Calu3 (cell line): ENCODE measurements at regions not wholly inside any gene's neighbourhood (a gene's known extent, or its start where the extent isn't known, plus 50 kb on each side); places are given as distances from the start of the nearest gene placed in this dataset.

ENCODE experiments used
- BruUV-seq: library from RNA; stranded (reverse); fragments of 400-500 nt; replicated peaks from 2 replicates; lab custom pipeline; 2021; lab: Mats Ljungman, UMichigan
- CTCF ChIA-PET: fragments of 300-600 bp; sonication (Branson Sonifier 250); formaldehyde crosslinking; loops from one replicate; lab custom pipeline; 2022; ENCODE audit warnings: antibody characterized with exemption; lab: Charles Lee
- DNase-seq: peaks from one replicate; pipeline ENCODE4 v3.0.0; 2022
- H3K27ac Mint-ChIP-seq: one replicate; pipeline ENCODE4 v1.8.0; 2022; ENCODE audit warnings: mixed read lengths; ENCODE audit not compliant: unreplicated experiment
- H3K27me3 Mint-ChIP-seq: one replicate; pipeline ENCODE4 v1.8.0; 2022; ENCODE audit warnings: mixed read lengths; ENCODE audit not compliant: unreplicated experiment
- H3K36me3 Mint-ChIP-seq: one replicate; pipeline ENCODE4 v1.8.0; 2022; ENCODE audit warnings: mild to moderate bottlenecking, moderate library complexity, mixed read lengths; ENCODE audit not compliant: insufficient read depth, unreplicated experiment
- H3K4me1 Mint-ChIP-seq: one replicate; pipeline ENCODE4 v1.8.0; 2022; ENCODE audit warnings: mild to moderate bottlenecking, low read depth, mixed read lengths; ENCODE audit not compliant: unreplicated experiment
- H3K4me3 Mint-ChIP-seq: one replicate; pipeline ENCODE4 v1.8.0; 2022; ENCODE audit warnings: mild to moderate bottlenecking, low read depth, moderate library complexity, mixed read lengths; ENCODE audit not compliant: unreplicated experiment
- H3K9me3 Mint-ChIP-seq: one replicate; pipeline ENCODE4 v1.8.0; 2022; ENCODE audit warnings: low read depth, mixed read lengths; ENCODE audit not compliant: unreplicated experiment
- intact Hi-C: fragments of 100-400 bp; cut with micrococcal nuclease; formaldehyde crosslinking; loops from one replicate; pipeline ENCODE4 v1.10.0; 2022; ENCODE audit not compliant: unreplicated experiment
- TF ChIP-seq, protein P1 (sequence below): fragments of 200-600 bp; IDR thresholded peaks from one replicate; pipeline ENCODE4 v1.8.0; 2022; ENCODE audit warnings: antibody characterized with exemption; ENCODE audit not compliant: unreplicated experiment

DNA sequence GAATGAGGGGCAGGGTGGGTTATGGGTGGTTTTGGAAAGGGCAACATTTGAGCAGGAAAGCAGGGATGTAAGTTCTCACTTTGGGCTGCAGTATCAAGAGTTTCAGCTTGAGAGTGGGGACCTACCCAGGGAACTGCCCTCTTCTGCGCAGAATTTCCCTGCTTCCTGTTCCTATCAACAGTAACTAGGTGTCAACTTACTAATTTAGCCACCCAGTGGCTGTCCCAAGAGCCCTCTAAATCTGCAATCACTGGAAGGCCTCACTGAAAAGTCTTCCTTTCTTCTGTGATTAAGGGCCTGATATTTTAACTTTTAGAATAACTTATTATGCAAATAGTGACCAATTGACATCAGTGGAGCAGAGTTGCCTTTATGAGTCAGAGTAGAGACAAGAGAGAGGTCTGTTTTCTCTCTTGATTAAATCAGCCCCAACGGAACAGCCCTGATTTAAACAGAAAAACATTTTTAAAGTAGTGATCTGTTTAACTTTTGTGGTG is 118.2 kb upstream of the RIPOR2 start:
- intact Hi-C loops: loop anchor here (2.0 kb wide), 1 partner anchor 67 kb away; no protein-coding TSS in a partner anchor
- TF ChIP-seq, protein P1, sequence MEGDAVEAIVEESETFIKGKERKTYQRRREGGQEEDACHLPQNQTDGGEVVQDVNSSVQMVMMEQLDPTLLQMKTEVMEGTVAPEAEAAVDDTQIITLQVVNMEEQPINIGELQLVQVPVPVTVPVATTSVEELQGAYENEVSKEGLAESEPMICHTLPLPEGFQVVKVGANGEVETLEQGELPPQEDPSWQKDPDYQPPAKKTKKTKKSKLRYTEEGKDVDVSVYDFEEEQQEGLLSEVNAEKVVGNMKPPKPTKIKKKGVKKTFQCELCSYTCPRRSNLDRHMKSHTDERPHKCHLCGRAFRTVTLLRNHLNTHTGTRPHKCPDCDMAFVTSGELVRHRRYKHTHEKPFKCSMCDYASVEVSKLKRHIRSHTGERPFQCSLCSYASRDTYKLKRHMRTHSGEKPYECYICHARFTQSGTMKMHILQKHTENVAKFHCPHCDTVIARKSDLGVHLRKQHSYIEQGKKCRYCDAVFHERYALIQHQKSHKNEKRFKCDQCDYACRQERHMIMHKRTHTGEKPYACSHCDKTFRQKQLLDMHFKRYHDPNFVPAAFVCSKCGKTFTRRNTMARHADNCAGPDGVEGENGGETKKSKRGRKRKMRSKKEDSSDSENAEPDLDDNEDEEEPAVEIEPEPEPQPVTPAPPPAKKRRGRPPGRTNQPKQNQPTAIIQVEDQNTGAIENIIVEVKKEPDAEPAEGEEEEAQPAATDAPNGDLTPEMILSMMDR: no peak
- Mint-ChIP-seq H3K4me3 (no peak overlapping the region), H3K27ac (no peak overlapping the region), H3K9me3 (peaks cover 3% of the 10 kb centered on the region), H3K4me1 (peaks cover 12% of the 10 kb centered on the region), H3K36me3 (no peaks in the 10 kb centered on the region), H3K27me3 (no peaks in the 10 kb centered on the region)
- DNase-seq: no peak
- no TSS peak for BruUV-seq
- CTCF ChIA-PET: interaction anchor here (0.6 to 2.7 kb wide), 8 partner anchors 10 to 528 kb away, joined by 3 to 14 read pairs (median 4); no protein-coding TSS in a partner anchor

DNA sequence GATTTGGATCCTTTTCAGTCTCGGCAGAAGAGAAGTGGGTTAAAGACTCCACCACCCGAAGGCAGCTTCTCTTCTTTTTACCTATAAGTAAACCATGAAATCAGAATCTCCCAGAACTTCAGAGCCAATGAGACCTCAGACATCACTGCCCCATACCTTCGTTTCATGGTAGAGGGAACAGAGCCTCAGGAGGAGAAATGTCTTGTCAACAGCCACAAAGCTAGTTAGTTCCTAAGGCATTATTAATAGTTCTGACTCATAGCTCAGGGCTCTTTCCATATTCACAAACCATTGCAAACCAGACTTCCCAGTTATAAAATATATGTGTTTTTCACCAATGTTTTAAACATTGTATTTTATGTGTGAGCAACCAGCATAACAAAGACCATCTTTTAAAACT is 118.7 kb upstream of the RIPOR2 start:
- H3K36me3 Mint-ChIP-seq: no peaks in the 10 kb centered on the region
- intact Hi-C loops: no loop called here
- no peak overlapping the region for H3K27ac Mint-ChIP-seq
- TF ChIP-seq, protein P1: no peak
- no TSS peak for BruUV-seq
- H3K27me3 Mint-ChIP-seq: no peaks in the 10 kb centered on the region
- DNase-seq: no peak
- CTCF ChIA-PET: interaction anchor here (0.6 to 2.7 kb wide), 10 partner anchors 8 to 121 kb away, joined by 3 to 14 read pairs (median 3); no protein-coding TSS in a partner anchor
- peaks cover 12% of the 10 kb centered on the region for H3K4me1 Mint-ChIP-seq
- H3K4me3 Mint-ChIP-seq: no peak overlapping the region
- H3K9me3 Mint-ChIP-seq: peaks cover 3% of the 10 kb centered on the region

GRCh38 chr6:25056130-25056529 is 120.4 kb upstream of the RIPOR2 start:
- no peak overlapping the region for H3K4me3 Mint-ChIP-seq
- peaks cover 3% of the 10 kb centered on the region for H3K9me3 Mint-ChIP-seq
- peaks cover 12% of the 10 kb centered on the region for H3K4me1 Mint-ChIP-seq
- CTCF ChIA-PET: interaction anchor here (0.6 kb wide), 1 partner anchor 485 kb away, joined by 4 read pairs; no protein-coding TSS in a partner anchor
- no peak for DNase-seq
- no peaks in the 10 kb centered on the region for H3K27me3 Mint-ChIP-seq
- TF ChIP-seq, protein P1: no peak
- no peaks in the 10 kb centered on the region for H3K36me3 Mint-ChIP-seq
- BruUV-seq: no TSS peak
- H3K27ac Mint-ChIP-seq: no peak overlapping the region
- intact Hi-C loops: no loop called here

GRCh38 chr6:25057111-25057905 is 121.5 kb upstream of the RIPOR2 start:
- peaks cover 3% of the 10 kb centered on the region for H3K9me3 Mint-ChIP-seq
- intact Hi-C loops: no loop called here
- H3K4me1 Mint-ChIP-seq: peaks cover 5% of the 10 kb centered on the region
- CTCF ChIA-PET: interaction anchor here (0.9 kb wide), 1 partner anchor 200 kb away, joined by 3 read pairs; no protein-coding TSS in a partner anchor
- no peak overlapping the region for H3K27ac Mint-ChIP-seq
- H3K4me3 Mint-ChIP-seq: no peak overlapping the region
- BruUV-seq: no TSS peak
- H3K27me3 Mint-ChIP-seq: no peaks in the 10 kb centered on the region
- TF ChIP-seq, protein P1: no peak
- H3K36me3 Mint-ChIP-seq: no peaks in the 10 kb centered on the region
- DNase-seq: no peak
